ENCODE measurements at regions not wholly inside any gene's neighbourhood (a gene's known extent, or its start where the extent isn't known, plus 50 kb on each side); places are given as distances from the start of the nearest gene placed in this dataset.

GRCh38 chr1:185559684-185560331, 174.4 kb upstream of the HMCN1 start:
- no peak for DNase-seq
- Mint-ChIP-seq H3K27me3 (ENCODE audit: low read depth, poor library complexity) (peaks cover 3% of the 10 kb centered on the region), H3K9me3 (no peaks in the 10 kb centered on the region), H3K4me1 (no peaks in the 10 kb centered on the region), H3K27ac (no peak overlapping the region), H3K36me3 (ENCODE audit: low read depth) (no peaks in the 10 kb centered on the region), H3K4me3 (no peak overlapping the region)
- no peak for TF ChIP-seq CTCF (IDR thresholded peaks at IDR 0.05)

GRCh38 chr1:185559151-185559550, 175.0 kb upstream of the HMCN1 start:
- Mint-ChIP-seq H3K27ac (no peak overlapping the region), H3K36me3 (ENCODE audit: low read depth) (no peaks in the 10 kb centered on the region)
- no peak for DNase-seq

GRCh38 chr1:185556561-185556960, 177.6 kb upstream of the HMCN1 start:
- no peak for TF ChIP-seq CTCF (IDR thresholded peaks at IDR 0.05)
- DNase-seq, result no peak
- H3K9me3 Mint-ChIP-seq, result peaks cover 10% of the 10 kb centered on the region
- H3K27ac Mint-ChIP-seq, result no peak overlapping the region
- H3K36me3 Mint-ChIP-seq (ENCODE audit: low read depth), result peaks cover 5% of the 10 kb centered on the region
- H3K4me3 Mint-ChIP-seq, result no peak overlapping the region
- H3K4me1 Mint-ChIP-seq, result no peaks in the 10 kb centered on the region
- peaks cover 5% of the 10 kb centered on the region for H3K27me3 Mint-ChIP-seq (ENCODE audit: low read depth, poor library complexity)

More at GRCh38 chr1:185559151-185559550, 175.0 kb upstream of the HMCN1 start:
- H3K27me3 Mint-ChIP-seq (ENCODE audit: low read depth, poor library complexity), result no peaks in the 10 kb centered on the region
- no peak for TF ChIP-seq CTCF (IDR thresholded peaks at IDR 0.05)
- H3K4me3 Mint-ChIP-seq, result no peak overlapping the region
- H3K4me1 Mint-ChIP-seq, result no peaks in the 10 kb centered on the region
- H3K9me3 Mint-ChIP-seq, result no peaks in the 10 kb centered on the region

- H3K27ac Mint-ChIP-seq, result no peak overlapping the region
- H3K4me3 Mint-ChIP-seq, result no peak overlapping the region
- H3K36me3 Mint-ChIP-seq (ENCODE audit: low read depth), result peaks cover 5% of the 10 kb centered on the region
- no peaks in the 10 kb centered on the region for H3K4me1 Mint-ChIP-seq
- no peak for TF ChIP-seq CTCF (IDR thresholded peaks at IDR 0.05)
- peaks cover 5% of the 10 kb centered on the region for H3K27me3 Mint-ChIP-seq (ENCODE audit: low read depth, poor library complexity)
- H3K9me3 Mint-ChIP-seq, result peaks cover 10% of the 10 kb centered on the region
- DNase-seq, result no peak
These were observed 178.4 kb upstream of the HMCN1 start for GRCh38 chr1:185555743-185556142.

GRCh38 chr1:185551008-185551407, 183.2 kb upstream of the HMCN1 start:
- peaks cover 17% of the 10 kb centered on the region for H3K4me1 Mint-ChIP-seq
- DNase-seq, result no peak
- H3K9me3 Mint-ChIP-seq, result peaks cover 10% of the 10 kb centered on the region
- peaks cover 5% of the 10 kb centered on the region for H3K36me3 Mint-ChIP-seq (ENCODE audit: low read depth)
- H3K4me3 Mint-ChIP-seq, result no peak overlapping the region
- peaks cover 5% of the 10 kb centered on the region for H3K27me3 Mint-ChIP-seq (ENCODE audit: low read depth, poor library complexity)
- no peak for TF ChIP-seq CTCF (IDR thresholded peaks at IDR 0.05)
- no peak overlapping the region for H3K27ac Mint-ChIP-seq

- Mint-ChIP-seq H3K27me3 (ENCODE audit: low read depth, poor library complexity) (peaks cover 5% of the 10 kb centered on the region), H3K4me3 (no peak overlapping the region), H3K27ac (no peak overlapping the region), H3K9me3 (peaks cover 10% of the 10 kb centered on the region), H3K36me3 (ENCODE audit: low read depth) (peaks cover 5% of the 10 kb centered on the region), H3K4me1 (peaks cover 17% of the 10 kb centered on the region)
- no peak for TF ChIP-seq CTCF (IDR thresholded peaks at IDR 0.05)
- no peak for DNase-seq
These were observed 184.3 kb upstream of the HMCN1 start for GRCh38 chr1:185549906-185550305.
